ENCODE measurements at regions not wholly inside any gene's neighbourhood (a gene's known extent, or its start where the extent isn't known, plus 50 kb on each side); places are given as distances from the start of the nearest gene placed in this dataset.
A peak's percentile ranks its signal among the peaks of the same experiment; 100 is the strongest.

- Histone ChIP-seq H3K4me3 (ENCODE audit: low read length in 3 of 3) (no peak overlapping the region), H3K27me3 (ENCODE audit: control insufficient read depth, insufficient read depth, low read length) (no peaks in the 10 kb centered on the region), H3K27ac (ENCODE audit: low read depth in 2 of 2, low read length in 2 of 2) (peak overlapping the region; percentile 49 to 79), H3K9me3 (ENCODE audit: control insufficient read depth in 2 of 3, insufficient read depth in 1 of 3, low read length in 3 of 3) (no peaks in the 10 kb centered on the region), H3K36me3 (ENCODE audit: control insufficient read depth in 2 of 3, insufficient read depth in 3 of 3, low read length in 3 of 3) (no peaks in the 10 kb centered on the region), H3K9ac (ENCODE audit: low read length in 3 of 3) (no peak overlapping the region), H3K4me1 (ENCODE audit: control insufficient read depth in 2 of 3, insufficient read depth in 2 of 3, low read depth in 1 of 3, low read length in 3 of 3) (no peaks in the 10 kb centered on the region)
- FAIRE-seq (no peak), DNase-seq (no peak)
- intact Hi-C loops (cut with DNase I): no loop called here
- no peak for TF ChIP-seq CTCF (IDR thresholded peaks at IDR 0.05; ENCODE audit: borderline replicate concordance, extremely low read depth, insufficient read depth)
Measured at GRCh38 chr13:44223770-44224444, 149.7 kb upstream of the SERP2 start.

GRCh38 chr13:44224450-44225149, 149.0 kb upstream of the SERP2 start:
- peak; percentile 42 for FAIRE-seq
- intact Hi-C loops (cut with DNase I): no loop called here
- Histone ChIP-seq H3K4me1 (ENCODE audit: control insufficient read depth in 2 of 3, insufficient read depth in 2 of 3, low read depth in 1 of 3, low read length in 3 of 3) (no peaks in the 10 kb centered on the region), H3K9me3 (ENCODE audit: control insufficient read depth in 2 of 3, insufficient read depth in 1 of 3, low read length in 3 of 3) (no peaks in the 10 kb centered on the region), H3K27ac (ENCODE audit: low read depth in 2 of 2, low read length in 2 of 2) (peak overlapping the region; percentile 49 to 79), H3K9ac (ENCODE audit: low read length in 3 of 3) (no peak overlapping the region), H3K4me3 (ENCODE audit: low read length in 3 of 3) (no peak overlapping the region), H3K36me3 (ENCODE audit: control insufficient read depth in 2 of 3, insufficient read depth in 3 of 3, low read length in 3 of 3) (no peaks in the 10 kb centered on the region), H3K27me3 (ENCODE audit: control insufficient read depth, insufficient read depth, low read length) (no peaks in the 10 kb centered on the region)
- no peak for DNase-seq
- no peak for TF ChIP-seq CTCF (IDR thresholded peaks at IDR 0.05; ENCODE audit: borderline replicate concordance, extremely low read depth, insufficient read depth)

- H3K4me3 ChIP-seq (ENCODE audit: low read length in 3 of 3): no peak overlapping the region
- H3K36me3 ChIP-seq (ENCODE audit: control insufficient read depth in 2 of 3, insufficient read depth in 3 of 3, low read length in 3 of 3): no peaks in the 10 kb centered on the region
- H3K9me3 ChIP-seq (ENCODE audit: control insufficient read depth in 2 of 3, insufficient read depth in 1 of 3, low read length in 3 of 3): no peaks in the 10 kb centered on the region
- no peak for TF ChIP-seq CTCF (IDR thresholded peaks at IDR 0.05; ENCODE audit: borderline replicate concordance, extremely low read depth, insufficient read depth)
- no peaks in the 10 kb centered on the region for H3K27me3 ChIP-seq (ENCODE audit: control insufficient read depth, insufficient read depth, low read length)
- H3K9ac ChIP-seq (ENCODE audit: low read length in 3 of 3): no peak overlapping the region
- no peak overlapping the region for H3K27ac ChIP-seq (ENCODE audit: low read depth in 2 of 2, low read length in 2 of 2)
- FAIRE-seq: no peak
- peaks cover 0 to 13% (median 0%) of the 10 kb centered on the region in 3 donors for H3K4me1 ChIP-seq (ENCODE audit: control insufficient read depth in 2 of 3, insufficient read depth in 2 of 3, low read depth in 1 of 3, low read length in 3 of 3)
- DNase-seq: no peak
- intact Hi-C loops (cut with DNase I): no loop called here
Measured at GRCh38 chr13:44229371-44230030, 144.1 kb upstream of the SERP2 start.

All from kidney (tissue), 13 donors.